Large intestine (tissue), 3 donors: ENCODE measurements at regions not wholly inside any gene's neighbourhood (a gene's known extent, or its start where the extent isn't known, plus 50 kb on each side); places are given as distances from the start of the nearest gene placed in this dataset.

Experiments
- DNase-seq, 2 donors: peaks; one replicate each; pipeline versions ENCODE4 v3.0.0 to v3.0.0-alpha.2; 2013
- H3K27ac ChIP-seq: one replicate; pipeline ENCODE4 v1.5.1; 2013; ENCODE audit warnings: low read length
- H3K27me3 ChIP-seq: 2 replicates; pipeline ENCODE4 v1.6.1; 2013; ENCODE audit warnings: low read length; ENCODE audit not compliant: control insufficient read depth, insufficient read depth
- H3K36me3 ChIP-seq: 2 replicates; pipeline ENCODE4 v1.6.1; 2013; ENCODE audit warnings: low read length; ENCODE audit not compliant: control insufficient read depth, insufficient read depth
- H3K4me1 ChIP-seq: one replicate; pipeline ENCODE4 v1.6.1; 2013; ENCODE audit warnings: low read length; ENCODE audit not compliant: control insufficient read depth, insufficient read depth
- H3K4me3 ChIP-seq: one replicate; pipeline ENCODE4 v1.5.1; 2013; ENCODE audit warnings: low read length
- H3K9me3 ChIP-seq: one replicate; pipeline ENCODE4 v1.6.1; 2013; ENCODE audit warnings: mild to moderate bottlenecking, low read depth, low read length, moderate library complexity; ENCODE audit not compliant: control insufficient read depth
- WGBS: methylation state at CpG from one replicate; pipeline ENCODE4 v1.1.5; 2013; ENCODE audit warnings: low lambda C conversion rate; ENCODE audit not compliant: insufficient coverage; 5-methylcytosine and 5-hydroxymethylcytosine counted together

DNA sequence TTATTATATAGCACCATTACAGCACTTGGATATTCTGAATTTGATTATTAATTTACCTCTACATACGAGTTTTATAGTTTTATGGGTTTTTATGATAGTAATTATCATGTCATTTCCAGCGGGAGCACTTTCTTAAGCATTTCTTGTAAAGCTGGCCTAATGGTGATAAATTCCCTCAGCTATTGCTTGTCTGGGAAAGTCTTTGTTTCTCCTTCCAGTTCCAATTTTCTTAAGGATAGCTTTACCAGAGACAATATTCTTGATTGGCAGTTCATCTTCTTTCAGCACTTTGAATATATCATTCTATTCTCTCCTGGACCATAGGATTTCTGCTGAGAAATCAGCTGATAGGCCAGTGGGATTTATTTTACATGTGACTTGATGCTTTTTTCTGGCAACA, 505.4 kb downstream of the TMEM232 start:
- 40% methylated on average over 2 of the region's 2 CpGs for WGBS
- Histone ChIP-seq H3K4me1 (no peaks in the 10 kb centered on the region), H3K27ac (no peak overlapping the region), H3K9me3 (peaks cover 14% of the 10 kb centered on the region), H3K36me3 (no peaks in the 10 kb centered on the region), H3K4me3 (no peak overlapping the region), H3K27me3 (no peaks in the 10 kb centered on the region)
- DNase-seq: no peak

GRCh38 chr5:110224050-110224449, 502.4 kb downstream of the TMEM232 start:
- Histone ChIP-seq H3K27ac (no peak overlapping the region), H3K36me3 (no peaks in the 10 kb centered on the region), H3K4me1 (no peaks in the 10 kb centered on the region), H3K27me3 (no peaks in the 10 kb centered on the region), H3K9me3 (peaks cover 14% of the 10 kb centered on the region), H3K4me3 (no peak overlapping the region)
- no peak for DNase-seq
- WGBS: no CpG with 5 or more reads among the region's 1 CpG

- no peaks in the 10 kb centered on the region for H3K27me3 ChIP-seq
- H3K36me3 ChIP-seq: no peaks in the 10 kb centered on the region
- 100% methylated on average over 1 of the region's 1 CpG for WGBS
- no peaks in the 10 kb centered on the region for H3K4me1 ChIP-seq
- no peak overlapping the region for H3K4me3 ChIP-seq
- peaks cover 7% of the 10 kb centered on the region for H3K9me3 ChIP-seq
- H3K27ac ChIP-seq: no peak overlapping the region
- DNase-seq: no peak
These were observed 500.5 kb downstream of the TMEM232 start for GRCh38 chr5:110225949-110226348.

GRCh38 chr5:110239786-110240185, 486.7 kb downstream of the TMEM232 start:
- H3K27me3 ChIP-seq: no peaks in the 10 kb centered on the region
- no peaks in the 10 kb centered on the region for H3K4me1 ChIP-seq
- no peaks in the 10 kb centered on the region for H3K36me3 ChIP-seq
- H3K27ac ChIP-seq: no peak overlapping the region
- 100% methylated on average over 1 of the region's 2 CpGs for WGBS
- DNase-seq: no peak
- no peaks in the 10 kb centered on the region for H3K9me3 ChIP-seq
- no peak overlapping the region for H3K4me3 ChIP-seq

- 83% methylated on average over 2 of the region's 4 CpGs for WGBS
- no peak overlapping the region for H3K4me3 ChIP-seq
- no peaks in the 10 kb centered on the region for H3K4me1 ChIP-seq
- no peak for DNase-seq
- H3K27ac ChIP-seq: no peak overlapping the region
- no peaks in the 10 kb centered on the region for H3K36me3 ChIP-seq
- no peaks in the 10 kb centered on the region for H3K9me3 ChIP-seq
- no peaks in the 10 kb centered on the region for H3K27me3 ChIP-seq
These were observed 483.5 kb downstream of the TMEM232 start for GRCh38 chr5:110242950-110243349.

- H3K4me1 ChIP-seq: no peaks in the 10 kb centered on the region
- 100% methylated on average over 1 of the region's 3 CpGs for WGBS
- H3K4me3 ChIP-seq: no peak overlapping the region
- no peak for DNase-seq
- no peaks in the 10 kb centered on the region for H3K36me3 ChIP-seq
- H3K27ac ChIP-seq: no peak overlapping the region
- no peaks in the 10 kb centered on the region for H3K9me3 ChIP-seq
- H3K27me3 ChIP-seq: no peaks in the 10 kb centered on the region
These were observed 477.6 kb downstream of the TMEM232 start for GRCh38 chr5:110248921-110249320.

DNA sequence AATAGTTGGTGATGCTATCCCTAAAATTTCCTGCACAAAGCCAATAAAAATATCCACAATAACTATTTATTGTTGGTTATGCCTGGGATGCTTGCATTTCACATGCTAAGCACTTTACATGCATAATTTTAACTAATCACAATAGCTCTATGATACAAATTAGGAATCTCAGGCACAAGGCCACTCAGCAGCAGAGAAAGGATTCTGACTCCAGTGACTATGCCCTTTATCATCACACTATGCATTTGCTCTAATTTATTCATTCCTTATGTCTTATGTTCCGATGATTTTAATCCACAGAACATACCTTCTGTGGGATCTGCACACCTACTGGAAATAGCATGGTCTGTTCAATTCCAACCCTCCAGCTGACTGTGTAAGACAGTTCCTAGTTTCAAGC, 476.1 kb downstream of the TMEM232 start:
- WGBS: no CpG with 5 or more reads among the region's 1 CpG
- no peaks in the 10 kb centered on the region for H3K9me3 ChIP-seq

GRCh38 chr5:110250755-110251154, 475.7 kb downstream of the TMEM232 start:
- Histone ChIP-seq H3K4me1 (no peaks in the 10 kb centered on the region), H3K36me3 (no peaks in the 10 kb centered on the region), H3K27ac (no peak overlapping the region), H3K9me3 (no peaks in the 10 kb centered on the region), H3K4me3 (no peak overlapping the region), H3K27me3 (no peaks in the 10 kb centered on the region)
- DNase-seq: no peak

More for the DNA sequence above, 476.1 kb downstream of the TMEM232 start:
- Histone ChIP-seq H3K4me3 (no peak overlapping the region), H3K27me3 (no peaks in the 10 kb centered on the region), H3K4me1 (no peaks in the 10 kb centered on the region), H3K36me3 (no peaks in the 10 kb centered on the region), H3K27ac (no peak overlapping the region)
- no peak for DNase-seq

DNA sequence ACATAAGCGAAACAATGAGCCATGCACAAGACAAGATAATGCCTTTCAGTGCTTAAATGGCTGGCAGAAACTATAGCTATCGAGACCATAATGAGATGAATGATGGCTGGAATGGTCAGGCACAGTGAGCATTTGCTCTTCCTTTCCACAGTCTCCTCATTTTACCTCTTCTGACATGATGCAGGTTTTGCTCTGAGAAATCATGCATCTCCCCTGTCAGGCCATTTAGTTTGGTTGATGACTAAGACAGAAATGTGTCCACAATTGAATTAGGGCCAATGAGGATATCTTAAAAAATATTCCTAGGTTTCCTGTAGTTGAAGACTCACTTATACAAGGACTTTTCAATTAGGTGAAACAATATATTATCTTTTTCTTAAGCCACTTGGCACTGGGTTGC, 475.1 kb downstream of the TMEM232 start:
- H3K36me3 ChIP-seq: no peaks in the 10 kb centered on the region
- no peak for DNase-seq
- H3K27ac ChIP-seq: no peak overlapping the region
- no peaks in the 10 kb centered on the region for H3K9me3 ChIP-seq
- WGBS: no CpG with 5 or more reads among the region's 2 CpGs
- no peak overlapping the region for H3K4me3 ChIP-seq
- no peaks in the 10 kb centered on the region for H3K4me1 ChIP-seq
- no peaks in the 10 kb centered on the region for H3K27me3 ChIP-seq

- no CpG with 5 or more reads among the region's 1 CpG for WGBS
- Histone ChIP-seq H3K4me3 (no peak overlapping the region), H3K36me3 (no peaks in the 10 kb centered on the region), H3K9me3 (no peaks in the 10 kb centered on the region), H3K27ac (no peak overlapping the region), H3K4me1 (no peaks in the 10 kb centered on the region), H3K27me3 (no peaks in the 10 kb centered on the region)
- no peak for DNase-seq
These were observed 471.3 kb downstream of the TMEM232 start for GRCh38 chr5:110255194-110255593.

DNA sequence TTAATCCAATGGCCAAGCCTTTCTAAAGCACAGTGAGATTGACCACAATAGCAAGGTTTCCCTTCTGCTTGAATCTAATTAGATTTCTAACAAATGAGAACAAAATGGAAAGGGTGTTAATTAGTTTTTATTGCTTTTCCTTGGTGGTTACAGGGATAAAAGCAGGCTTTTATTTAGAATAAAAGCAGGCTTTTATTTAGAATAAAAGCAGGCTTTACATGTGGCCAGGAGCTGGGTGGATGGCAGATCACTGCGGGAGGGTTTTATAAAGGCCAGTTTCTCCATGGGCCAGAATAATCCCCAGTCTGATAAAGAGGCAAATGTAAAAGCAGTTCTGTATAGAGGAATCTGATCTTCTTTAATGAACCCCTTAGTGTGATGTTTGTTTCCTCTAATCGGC, 470.2 kb downstream of the TMEM232 start:
- no peaks in the 10 kb centered on the region for H3K9me3 ChIP-seq
- no peak overlapping the region for H3K27ac ChIP-seq
- H3K4me1 ChIP-seq: no peaks in the 10 kb centered on the region
- H3K4me3 ChIP-seq: no peak overlapping the region
- no peaks in the 10 kb centered on the region for H3K27me3 ChIP-seq
- DNase-seq: no peak
- 20% methylated on average over 1 of the region's 2 CpGs for WGBS
- no peaks in the 10 kb centered on the region for H3K36me3 ChIP-seq
